IPS-11a (cell line): ENCODE measurements at regions not wholly inside any gene's neighbourhood (a gene's known extent, or its start where the extent isn't known, plus 50 kb on each side); places are given as distances from the start of the nearest gene placed in this dataset.

Experiments used
- H3K4me3 ChIP-seq: one replicate; pipeline ENCODE4 v1.5.1; 2013; ENCODE audit warnings: low read depth, low read length, control low read depth

DNA sequence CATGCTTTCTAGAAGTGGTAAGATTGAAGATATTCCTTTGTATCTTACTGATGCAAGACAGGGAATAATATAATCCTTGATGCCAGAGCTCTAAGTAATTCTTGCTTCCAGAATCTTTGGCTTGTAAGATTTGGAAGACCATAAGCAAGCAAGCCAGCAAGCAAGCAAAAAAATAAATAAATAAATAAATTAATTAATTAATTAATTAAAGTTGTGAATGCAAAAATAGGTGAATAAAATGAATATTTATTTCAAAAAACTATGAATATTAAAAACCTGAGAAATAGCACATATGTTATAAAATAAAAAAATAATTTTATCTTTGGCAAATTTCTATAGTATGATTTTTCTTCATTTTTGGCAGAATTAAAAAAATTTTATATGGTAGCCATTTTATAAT is 750.2 kb upstream of the ARRDC4 start:
- no peak overlapping the region for H3K4me3 ChIP-seq

DNA sequence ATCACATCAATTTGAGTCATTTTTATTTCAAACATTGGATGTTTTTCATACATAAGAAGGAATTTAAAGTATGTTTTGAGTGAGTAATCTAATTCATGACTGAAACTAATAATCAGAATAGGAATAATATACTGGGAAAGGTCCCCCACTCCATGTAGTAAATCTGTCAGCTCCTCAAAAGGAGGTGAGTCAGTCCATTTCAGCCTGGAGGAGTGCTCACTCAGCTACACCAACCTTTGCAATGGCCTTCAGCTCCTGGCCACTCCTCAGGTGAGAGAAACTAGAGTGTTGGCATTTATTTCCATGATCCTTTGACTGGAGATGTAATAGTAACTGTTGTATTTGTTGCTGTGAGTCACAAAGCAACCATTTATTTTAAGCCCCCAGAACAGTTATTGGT is 744.9 kb upstream of the ARRDC4 start:
- no peak overlapping the region for H3K4me3 ChIP-seq

DNA sequence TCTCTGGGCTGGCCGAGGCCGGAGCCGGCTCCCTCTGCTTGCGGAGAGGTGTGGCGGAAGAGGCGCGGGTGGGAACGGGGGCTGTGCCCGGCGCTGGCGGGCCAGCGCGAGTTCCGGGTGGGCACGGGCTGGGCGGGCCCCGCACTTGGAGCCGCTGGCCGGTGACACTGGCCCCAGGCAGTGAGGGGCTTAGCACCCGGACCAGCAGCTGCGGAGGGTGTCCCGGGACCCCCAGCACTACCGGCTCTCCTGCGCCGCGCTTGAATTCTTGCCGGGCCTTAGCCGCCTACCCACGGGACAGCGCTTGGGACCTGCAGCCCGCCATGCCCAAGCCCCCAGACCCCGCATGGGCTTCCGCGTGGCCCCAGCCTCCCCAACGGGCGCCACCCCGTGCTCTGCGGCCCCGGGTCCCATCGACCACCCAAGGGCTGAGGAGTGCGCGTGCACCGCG is 736.3 kb upstream of the ARRDC4 start:
- no peak overlapping the region for H3K4me3 ChIP-seq

DNA sequence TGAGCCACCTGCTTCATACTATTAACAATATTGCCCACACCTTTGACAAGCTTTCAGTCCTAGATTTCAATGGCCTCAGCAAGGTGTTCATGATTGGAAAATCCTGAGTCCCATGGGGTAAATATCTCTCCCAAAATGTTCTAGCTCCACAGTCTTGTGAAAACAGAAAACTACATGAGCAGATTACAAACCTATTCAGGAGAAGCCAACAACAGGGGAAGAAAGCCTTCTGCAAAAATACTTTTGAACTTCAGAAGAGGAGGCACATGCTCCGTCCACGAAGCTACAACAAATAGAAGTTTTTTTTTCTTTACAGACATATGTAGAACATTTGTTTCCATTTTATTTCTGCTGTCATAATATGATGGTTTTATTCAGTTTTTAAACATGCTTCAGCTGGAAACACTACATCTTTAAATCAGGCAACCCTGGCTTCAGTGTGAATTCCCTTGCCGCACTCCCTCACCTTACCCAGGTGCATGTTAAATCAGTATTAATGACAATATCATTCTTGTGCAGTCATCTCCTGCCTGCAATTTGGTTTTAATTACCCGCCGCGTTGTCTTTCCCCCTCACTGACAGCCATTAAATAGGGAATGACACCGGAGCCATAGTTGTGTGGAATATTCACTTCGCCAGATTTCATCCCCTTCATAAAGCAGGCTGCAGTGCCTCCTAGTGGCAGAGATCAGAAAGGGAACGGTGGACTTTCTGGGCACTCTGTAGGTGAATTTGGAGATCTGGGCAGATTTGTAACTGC is 725.5 kb upstream of the ARRDC4 start:
- H3K4me3 ChIP-seq: no peak overlapping the region

DNA sequence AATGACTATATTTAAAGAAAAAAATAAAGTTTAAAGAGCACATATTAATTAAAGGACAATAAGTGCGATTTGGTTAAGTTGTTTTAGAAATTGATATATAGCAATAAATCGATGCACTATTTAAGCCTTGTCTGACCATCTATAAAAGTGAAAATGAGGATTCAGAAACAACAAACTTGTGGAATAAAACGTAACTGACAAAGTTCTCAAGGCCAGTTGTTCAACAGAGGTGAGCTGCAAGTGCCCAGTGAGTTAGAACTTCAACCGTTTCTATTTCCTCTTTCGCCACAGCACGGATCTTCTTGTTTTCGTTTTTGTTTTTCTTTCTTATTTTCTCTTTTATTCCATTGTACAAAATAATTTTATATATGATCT is 724.9 kb upstream of the ARRDC4 start:
- no peak overlapping the region for H3K4me3 ChIP-seq

DNA sequence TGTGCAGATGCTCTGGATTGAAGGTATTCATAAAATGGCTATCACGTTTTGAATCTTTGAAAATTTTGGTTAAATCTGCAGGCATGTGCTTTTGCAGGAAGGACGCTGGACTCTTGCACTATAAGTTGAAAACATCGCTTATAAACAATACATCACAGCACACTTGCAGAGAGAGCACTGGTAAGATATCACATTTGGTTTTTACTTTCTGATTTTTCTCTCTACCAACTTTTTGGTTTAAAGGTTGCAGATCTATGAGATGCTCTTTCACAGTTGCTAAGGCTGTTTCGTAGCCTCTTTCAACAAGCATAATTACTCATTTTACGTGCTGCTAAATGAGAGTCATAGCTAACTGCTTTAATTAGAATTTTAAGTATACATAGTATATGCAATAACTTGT is 724.4 kb upstream of the ARRDC4 start:
- H3K4me3 ChIP-seq: no peak overlapping the region

DNA sequence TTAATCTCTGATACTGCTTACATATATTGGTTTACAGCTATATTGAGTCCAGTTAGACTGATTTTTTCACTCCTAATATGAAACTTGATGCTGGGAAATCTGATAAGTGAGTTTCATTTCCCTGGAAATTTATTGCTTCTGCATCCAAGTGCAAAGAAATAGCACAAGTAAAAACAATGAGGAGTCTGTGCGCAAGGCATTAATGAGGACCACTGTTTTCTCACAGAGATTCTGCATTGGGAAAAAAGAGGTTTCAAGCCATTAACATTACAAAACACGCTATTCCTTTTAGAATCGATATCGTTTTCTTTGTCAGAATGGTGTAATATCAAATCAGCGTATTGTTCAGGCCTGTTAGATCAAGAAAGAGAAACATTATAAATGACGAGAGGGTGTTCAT is 723.3 kb upstream of the ARRDC4 start:
- H3K4me3 ChIP-seq: no peak overlapping the region

DNA sequence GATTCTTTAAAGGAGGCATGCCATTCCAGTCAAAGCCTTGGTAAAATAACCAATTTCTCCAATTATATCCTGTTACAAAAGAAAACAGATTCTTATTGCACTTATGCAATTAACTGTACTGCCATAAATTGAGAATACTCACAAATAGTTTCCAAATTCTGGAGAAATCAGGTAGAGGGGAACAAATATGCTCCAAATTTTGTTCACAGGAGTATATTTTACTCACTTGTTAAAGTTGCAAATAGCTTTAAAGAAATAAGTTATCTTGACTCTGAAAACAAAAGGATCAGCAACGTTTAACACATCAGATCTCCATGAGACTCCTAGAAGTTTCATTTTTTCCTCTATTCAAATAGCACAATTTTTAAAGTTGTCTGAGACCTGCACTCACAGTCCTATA is 712.1 kb upstream of the ARRDC4 start:
- H3K4me3 ChIP-seq: no peak overlapping the region

DNA sequence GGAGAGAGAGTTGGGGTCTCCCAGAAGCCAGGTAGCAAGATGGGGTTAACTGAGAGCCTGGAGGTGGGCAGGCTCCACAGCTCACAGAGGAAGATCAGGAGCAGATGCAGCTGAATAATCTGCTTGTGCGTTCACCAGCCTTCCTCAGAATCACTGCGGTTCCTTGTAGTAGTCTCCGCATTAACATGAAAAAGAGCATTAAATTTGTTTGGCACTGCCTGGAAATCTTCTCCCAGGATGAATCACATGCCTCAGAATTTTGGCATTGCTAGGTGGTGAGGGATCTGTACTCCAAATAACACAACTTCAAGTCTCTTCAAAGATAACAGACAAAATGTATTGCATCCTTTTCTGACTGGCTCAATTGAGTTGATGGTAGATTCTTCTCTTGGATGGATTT is 700.6 kb upstream of the ARRDC4 start:
- no peak overlapping the region for H3K4me3 ChIP-seq

DNA sequence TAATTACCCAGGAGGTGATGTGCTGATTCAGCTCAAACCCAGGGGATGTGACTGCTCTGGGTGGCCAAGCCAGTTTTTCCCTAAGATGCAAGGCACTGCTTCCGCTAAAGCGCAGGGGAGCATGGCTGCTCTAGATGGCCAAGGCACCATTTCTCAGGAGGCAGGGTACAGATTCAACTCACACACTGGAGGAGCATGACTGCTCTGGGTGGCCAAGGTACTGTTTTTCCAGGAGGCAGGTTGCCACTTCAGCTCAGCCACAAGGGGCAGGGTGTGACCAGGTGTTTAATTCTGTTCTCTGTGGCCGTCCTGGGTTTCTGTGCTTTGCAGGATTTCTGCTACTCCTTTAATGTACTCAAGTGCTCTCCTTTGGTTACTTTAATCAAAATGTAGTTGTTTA is 659.3 kb upstream of the ARRDC4 start:
- H3K4me3 ChIP-seq: no peak overlapping the region

DNA sequence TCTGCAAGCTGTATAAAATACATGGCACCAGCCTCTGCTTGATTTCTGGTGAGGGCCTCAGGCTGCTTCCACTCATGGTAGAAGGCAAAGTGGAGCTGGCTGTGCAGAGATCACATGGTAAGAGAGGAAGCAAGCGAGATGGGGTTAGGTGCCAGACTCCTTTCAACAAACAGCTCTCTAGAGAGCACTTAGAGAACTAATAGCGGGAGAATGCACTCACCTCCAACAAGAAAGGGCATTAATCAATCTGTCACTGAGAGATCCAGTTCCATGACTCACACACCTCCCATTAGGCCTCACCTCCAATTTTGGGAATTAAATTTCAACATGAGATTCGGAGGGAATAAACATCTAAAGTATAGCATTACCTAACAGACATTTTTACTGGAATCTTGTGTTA is 644.1 kb upstream of the ARRDC4 start:
- H3K4me3 ChIP-seq: no peak overlapping the region

DNA sequence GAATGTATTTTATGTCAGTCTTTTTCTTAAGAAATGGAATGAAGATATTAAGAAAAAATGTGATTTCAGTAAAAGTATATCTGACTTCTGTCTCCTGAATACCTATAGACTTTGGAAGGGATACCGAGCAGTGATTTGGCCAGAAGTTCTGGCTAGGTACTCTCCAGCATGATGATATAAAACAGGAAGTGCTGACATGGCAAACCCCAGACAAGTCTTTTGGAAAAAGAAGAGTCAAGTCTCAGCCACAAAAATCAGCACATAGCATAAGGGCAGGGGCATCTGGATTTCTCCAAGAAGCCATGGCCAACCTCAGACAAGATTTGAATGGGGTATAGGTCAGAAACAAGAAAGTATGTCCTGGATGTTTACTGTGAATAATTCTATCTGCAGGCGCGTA is 643.3 kb upstream of the ARRDC4 start:
- H3K4me3 ChIP-seq: no peak overlapping the region

DNA sequence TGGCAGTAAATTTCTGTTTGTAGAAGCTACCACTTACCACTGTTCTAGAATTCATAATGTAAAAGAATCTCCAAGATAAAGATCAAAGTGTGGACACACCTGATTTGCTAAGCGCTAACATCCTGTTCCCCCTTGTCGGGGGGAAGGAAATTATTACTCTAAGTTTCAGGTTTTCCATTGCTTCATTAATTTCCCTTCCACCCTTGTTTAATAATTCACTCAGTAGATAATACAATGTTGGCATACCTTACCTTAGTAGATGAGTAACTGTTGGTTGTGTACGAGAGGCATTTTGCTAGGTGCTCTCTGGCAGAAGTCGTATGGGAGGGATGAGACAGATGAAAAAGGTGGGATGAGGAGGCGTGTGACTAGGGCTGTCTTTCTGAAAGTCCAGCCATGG is 641.2 kb upstream of the ARRDC4 start:
- H3K4me3 ChIP-seq: no peak overlapping the region

DNA sequence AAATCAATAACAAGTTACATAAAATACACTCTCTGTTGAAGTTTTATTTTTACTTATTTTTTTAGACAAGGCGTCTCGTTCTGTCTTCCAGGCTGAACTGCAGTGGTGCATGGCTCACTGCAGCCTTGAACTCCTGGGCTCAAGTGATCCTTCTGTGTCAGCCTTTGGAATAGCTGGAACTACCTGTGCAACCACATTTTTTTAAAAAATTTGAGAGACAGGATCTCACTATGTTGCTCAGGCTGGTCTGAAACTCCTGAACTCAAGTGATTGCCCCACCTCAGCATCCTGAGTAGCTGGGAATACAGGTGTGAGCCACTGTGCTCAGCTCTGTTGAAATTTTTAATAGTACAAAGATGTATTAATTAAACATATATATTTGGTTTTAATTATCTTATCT is 614.3 kb upstream of the ARRDC4 start:
- no peak overlapping the region for H3K4me3 ChIP-seq

DNA sequence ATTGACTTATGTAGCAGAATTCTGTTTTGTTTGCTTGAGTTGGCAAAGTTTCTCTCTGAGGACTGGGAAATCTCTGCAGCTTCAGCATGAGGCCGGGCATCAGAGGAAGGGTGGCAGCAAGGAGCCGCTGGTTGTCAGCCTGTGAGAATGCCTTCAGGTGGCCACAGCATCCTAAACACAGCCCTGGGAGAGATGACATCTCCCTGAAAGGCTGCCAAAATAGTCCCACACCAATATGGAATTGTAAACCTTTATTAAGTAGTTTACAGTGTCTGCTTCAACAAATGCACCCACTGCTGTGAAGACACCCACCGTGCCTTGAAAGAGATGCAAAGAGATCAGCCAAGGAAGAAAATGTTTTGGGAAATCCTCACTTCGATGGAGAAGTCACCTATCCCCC is 609.7 kb upstream of the ARRDC4 start:
- H3K4me3 ChIP-seq: no peak overlapping the region

DNA sequence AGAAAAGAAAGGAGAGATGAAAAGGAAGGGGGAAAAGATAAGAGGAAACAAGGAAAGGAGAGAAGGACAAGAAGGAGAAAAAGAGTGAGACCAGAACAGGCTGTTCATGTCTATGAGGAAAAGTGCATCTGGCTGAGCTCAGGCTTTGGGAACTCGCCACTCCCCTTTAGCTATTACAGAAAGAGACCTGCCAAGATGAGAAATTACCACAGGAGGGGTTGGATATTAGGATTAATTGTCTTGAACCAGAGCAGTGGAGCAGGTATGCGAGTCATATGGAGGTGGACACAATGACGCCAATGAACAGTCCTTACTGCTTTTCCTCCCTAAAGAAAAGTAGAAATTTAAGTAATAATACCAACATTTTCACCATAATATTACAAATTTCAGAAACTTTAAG is 577.0 kb upstream of the ARRDC4 start:
- H3K4me3 ChIP-seq: no peak overlapping the region

DNA sequence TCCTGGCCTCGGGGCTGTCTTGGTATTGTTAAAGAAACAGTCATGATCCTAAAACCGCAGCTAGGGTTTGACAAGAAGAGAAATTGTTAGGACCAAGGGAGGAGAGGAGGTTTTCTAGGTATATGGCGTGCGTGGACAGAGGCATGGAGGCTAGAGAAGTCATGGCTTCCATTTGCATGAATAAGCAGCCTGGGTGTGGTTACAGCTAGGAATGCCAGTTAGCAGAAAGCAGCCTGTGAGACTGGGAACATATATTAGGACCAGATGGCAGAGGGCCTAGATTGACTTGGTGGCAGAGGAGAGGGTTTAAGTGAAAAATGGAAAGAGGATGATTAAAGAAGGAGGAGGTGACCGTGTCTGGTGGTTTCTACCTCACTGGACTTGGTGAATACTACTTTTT is 573.6 kb upstream of the ARRDC4 start:
- H3K4me3 ChIP-seq: no peak overlapping the region

DNA sequence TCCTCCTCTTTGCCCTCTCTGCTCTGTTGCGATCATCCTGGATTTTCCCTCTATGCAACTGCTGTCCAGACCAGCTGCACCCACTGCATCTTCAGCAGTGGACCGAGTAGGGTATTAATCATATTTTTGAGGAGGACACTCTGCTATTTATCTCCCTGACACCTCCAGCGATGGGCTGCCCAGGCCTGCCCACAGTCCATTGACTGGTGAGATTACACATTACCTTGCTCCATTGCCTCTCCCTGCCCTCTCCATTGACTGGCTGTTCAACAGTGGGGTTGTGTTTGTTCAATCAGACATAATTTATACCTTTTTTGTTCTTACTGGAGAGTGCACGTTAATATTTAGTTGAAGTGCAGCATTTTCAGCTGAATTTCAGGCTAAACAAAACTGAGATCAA is 559.3 kb upstream of the ARRDC4 start:
- H3K4me3 ChIP-seq: no peak overlapping the region

DNA sequence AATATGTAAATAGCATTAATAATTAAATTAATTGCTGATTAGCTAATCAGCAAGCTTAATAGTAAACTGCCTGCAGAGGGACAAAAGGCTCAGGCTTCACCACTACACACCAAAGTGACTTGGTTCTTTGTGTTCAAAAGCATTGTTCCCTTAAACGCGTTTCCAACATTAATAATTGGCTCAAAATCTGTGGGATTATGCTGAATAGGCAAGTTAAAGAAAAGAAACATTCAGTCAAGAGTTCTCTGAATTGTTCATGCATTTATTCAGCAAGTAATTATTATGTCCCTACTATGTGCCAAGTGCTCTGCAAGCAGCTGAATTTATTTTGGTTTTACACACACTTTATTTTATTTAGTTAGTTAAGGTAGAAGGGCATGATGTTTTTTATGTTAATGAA is 558.5 kb upstream of the ARRDC4 start:
- no peak overlapping the region for H3K4me3 ChIP-seq

DNA sequence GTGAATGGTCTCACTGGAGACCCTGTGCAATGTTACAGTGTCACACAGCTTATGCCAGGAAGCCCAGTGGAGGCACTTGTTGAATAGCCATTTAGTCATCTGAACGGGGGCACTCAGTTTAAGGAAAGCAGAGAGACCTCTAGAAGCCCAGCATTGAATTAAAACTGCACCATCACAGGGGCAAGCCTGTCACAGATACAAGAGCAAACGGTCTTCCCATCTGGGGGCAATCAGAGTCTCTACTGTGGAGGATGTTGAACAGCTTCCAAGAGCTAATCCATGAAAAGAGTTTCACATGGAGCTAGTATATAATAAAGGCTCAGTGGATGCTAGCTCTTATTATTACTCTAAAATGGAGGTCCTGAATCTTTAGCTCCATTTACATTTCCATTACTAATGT is 553.7 kb upstream of the ARRDC4 start:
- H3K4me3 ChIP-seq: no peak overlapping the region

DNA sequence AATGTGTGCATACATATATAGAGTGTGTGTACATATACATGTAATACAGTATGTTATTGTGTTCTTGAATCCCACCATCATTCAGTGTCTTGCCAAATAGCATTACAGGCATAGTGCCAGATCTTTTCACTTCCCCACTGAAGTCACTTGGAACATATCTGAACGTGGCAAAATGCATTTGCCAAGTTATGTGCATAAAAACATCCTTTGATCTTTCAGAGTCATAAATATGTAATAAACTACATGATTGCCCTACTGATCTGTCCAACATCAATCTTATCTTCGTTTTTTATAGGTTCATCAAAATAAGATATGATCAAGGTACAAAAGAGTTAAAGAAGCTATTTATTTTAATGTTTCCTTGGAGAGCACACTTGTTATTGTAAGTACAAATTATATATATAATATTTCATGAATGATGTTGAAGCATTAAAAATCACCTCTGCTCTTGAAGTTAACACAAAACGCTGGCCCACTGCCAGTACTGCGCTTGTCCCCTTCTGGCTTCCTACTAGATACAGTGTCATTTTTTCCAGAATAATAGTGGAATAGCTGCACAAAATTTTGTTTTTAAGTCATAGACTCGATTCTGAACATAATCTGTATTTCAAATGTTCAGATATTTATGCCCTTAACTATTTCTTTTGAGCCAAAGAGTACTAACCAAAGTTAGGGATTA is 549.5 kb upstream of the ARRDC4 start:
- H3K4me3 ChIP-seq: no peak overlapping the region

DNA sequence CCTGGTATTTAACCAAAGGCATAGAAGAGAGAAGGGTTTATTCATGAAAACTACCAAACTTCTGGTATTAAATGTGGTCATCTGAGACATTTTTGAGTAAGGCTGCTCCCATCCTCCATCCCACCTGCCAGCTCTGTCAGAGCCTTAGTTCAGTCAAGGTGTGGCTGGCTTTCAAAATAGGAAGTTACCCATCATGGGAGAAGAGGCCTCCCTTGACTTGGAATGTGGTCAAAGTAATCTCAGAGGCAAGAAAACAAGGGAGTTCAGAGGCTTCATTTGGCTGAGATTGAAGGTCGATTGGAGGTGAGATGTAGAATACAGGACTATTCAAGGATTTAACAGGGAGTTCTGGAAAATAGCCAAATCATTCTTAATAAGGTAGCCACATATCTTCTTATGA is 540.4 kb upstream of the ARRDC4 start:
- no peak overlapping the region for H3K4me3 ChIP-seq

DNA sequence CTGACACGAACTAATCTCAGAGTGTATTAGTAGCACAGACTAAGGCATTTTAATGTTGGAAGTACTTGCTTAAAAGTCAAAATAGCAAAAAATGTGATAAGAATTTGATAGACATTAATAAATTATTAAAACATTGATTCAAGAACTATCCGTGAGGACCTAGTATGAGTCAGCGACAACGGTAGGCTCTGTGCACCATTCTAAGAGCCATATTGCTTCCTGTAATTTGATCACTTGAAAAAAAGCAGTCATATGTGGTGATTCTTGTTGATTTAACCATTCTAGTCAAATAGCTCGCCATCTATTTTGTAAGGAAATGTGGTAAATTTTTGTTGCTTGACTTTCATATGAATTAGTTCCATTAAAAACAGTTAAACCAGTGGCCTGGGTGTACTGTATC is 534.9 kb upstream of the ARRDC4 start:
- H3K4me3 ChIP-seq: no peak overlapping the region
